Testis (tissue), 2 donors: ENCODE measurements at regions not wholly inside any gene's neighbourhood (a gene's known extent, or its start where the extent isn't known, plus 50 kb on each side); places are given as distances from the start of the nearest gene placed in this dataset.

Source experiments
- DNase-seq: peaks from one replicate; pipeline ENCODE4 v3.0.0-alpha.2; 2019
- H3K27ac ChIP-seq, 2 donors: fragments of 200-600 bp; sonication (generic); one replicate each; pipeline ENCODE4 v1.5.1; 2019
- H3K27me3 ChIP-seq: fragments of 200-600 bp; sonication (generic); one replicate; pipeline ENCODE4 v1.5.1; 2019
- H3K36me3 ChIP-seq: fragments of 200-600 bp; sonication (generic); one replicate; pipeline ENCODE4 v1.5.1; 2017; ENCODE audit warnings: low read depth; ENCODE audit errors: missing control alignments
- H3K4me1 ChIP-seq: fragments of 200-600 bp; sonication (generic); one replicate; pipeline ENCODE4 v1.5.1; 2019
- H3K4me3 ChIP-seq, 2 donors: fragments of 200-600 bp; sonication (generic); one replicate each; pipeline ENCODE4 v1.5.1; 2017 to 2019
- H3K9me3 ChIP-seq: fragments of 200-600 bp; sonication (generic); one replicate; pipeline ENCODE4 v1.5.1; 2017
- CTCF ChIP-seq, 3 experiments: fragments of 450-650 bp in 2 of 3; fragments of 200-600 bp in 1 of 3; sonication (generic) in 1 of 3; IDR thresholded peaks; one replicate each; pipeline ENCODE4 v1.5.1; 2016 to 2019; ENCODE audit warnings: antibody characterized with exemption in 3 of 3, mild to moderate bottlenecking in 2 of 3, moderate library complexity in 1 of 3
- POLR2A ChIP-seq: fragments of 450-650 bp; IDR thresholded peaks from one replicate; pipeline ENCODE4 v1.6.1; 2017; ENCODE audit warnings: antibody characterized with exemption, mild to moderate bottlenecking, moderate library complexity
- WGBS, 2 donors: methylation state at CpG; one replicate each; pipeline ENCODE4 v1.1.5; 2018; 5-methylcytosine and 5-hydroxymethylcytosine counted together
- intact Hi-C: fragments of 100-400 bp; cut with DNase I; formaldehyde crosslinking; loops from one replicate; pipeline ENCODE4 v1.15.1; 2023; ENCODE audit warnings: low total_unique reads

- intact Hi-C loops, result no loop called here
- no peak for TF ChIP-seq CTCF (IDR thresholded peaks at IDR 0.05)
- no peak for TF ChIP-seq POLR2A
- no peaks in the 10 kb centered on the region for H3K4me1 ChIP-seq
- no peaks in the 10 kb centered on the region for H3K36me3 ChIP-seq
- no peak for DNase-seq
- H3K27me3 ChIP-seq, result no peaks in the 10 kb centered on the region
- H3K27ac ChIP-seq, result no peak overlapping the region
- no peaks in the 10 kb centered on the region for H3K9me3 ChIP-seq
- no peak overlapping the region for H3K4me3 ChIP-seq
Measured at GRCh38 chr4:93888308-93888707, 59.8 kb downstream of the ATOH1 start.

- no peak overlapping the region for H3K4me3 ChIP-seq
- intact Hi-C loops, result no loop called here
- H3K9me3 ChIP-seq, result no peaks in the 10 kb centered on the region
- no peaks in the 10 kb centered on the region for H3K36me3 ChIP-seq
- H3K27ac ChIP-seq, result no peak overlapping the region
- DNase-seq, result no peak
- TF ChIP-seq CTCF (IDR thresholded peaks at IDR 0.05) (no peak), POLR2A (no peak)
- H3K27me3 ChIP-seq, result no peaks in the 10 kb centered on the region
- H3K4me1 ChIP-seq, result no peaks in the 10 kb centered on the region
Measured at GRCh38 chr4:93888768-93889167, 60.2 kb downstream of the ATOH1 start.

- TF ChIP-seq CTCF (IDR thresholded peaks at IDR 0.05) (no peak), POLR2A (no peak)
- no peak for DNase-seq
- Histone ChIP-seq H3K27me3 (no peaks in the 10 kb centered on the region), H3K36me3 (no peaks in the 10 kb centered on the region), H3K9me3 (no peaks in the 10 kb centered on the region), H3K4me3 (no peak overlapping the region), H3K27ac (no peak overlapping the region), H3K4me1 (no peaks in the 10 kb centered on the region)
- intact Hi-C loops, result no loop called here
- WGBS, 2 donors, result 81 to 94% methylated on average over 2 of the region's 2 CpGs
Measured at GRCh38 chr4:93891244-93891643, 62.7 kb downstream of the ATOH1 start.

- no peak overlapping the region for H3K27ac ChIP-seq
- no peak for TF ChIP-seq CTCF (IDR thresholded peaks at IDR 0.05)
- TF ChIP-seq POLR2A, result no peak
- no peaks in the 10 kb centered on the region for H3K27me3 ChIP-seq
- no peaks in the 10 kb centered on the region for H3K4me1 ChIP-seq
- H3K4me3 ChIP-seq, result no peak overlapping the region
- no peak for DNase-seq
- H3K9me3 ChIP-seq, result no peaks in the 10 kb centered on the region
- 55 to 73% methylated on average over 2 of the region's 2 CpGs for WGBS, 2 donors
- intact Hi-C loops, result no loop called here
- no peaks in the 10 kb centered on the region for H3K36me3 ChIP-seq
Measured at GRCh38 chr4:93894995-93895394, 66.4 kb downstream of the ATOH1 start.

- 26 to 28% methylated on average over 1 of the region's 1 CpG for WGBS, 2 donors
- Histone ChIP-seq H3K27me3 (no peaks in the 10 kb centered on the region), H3K27ac (no peak overlapping the region), H3K4me1 (no peaks in the 10 kb centered on the region), H3K36me3 (no peaks in the 10 kb centered on the region), H3K4me3 (no peak overlapping the region), H3K9me3 (no peaks in the 10 kb centered on the region)
- intact Hi-C loops, result no loop called here
- no peak for DNase-seq
- TF ChIP-seq POLR2A (no peak), CTCF (IDR thresholded peaks at IDR 0.05) (no peak)
Measured at GRCh38 chr4:93896516-93896915, 68.0 kb downstream of the ATOH1 start.
